DOHH2 (cell line): ENCODE measurements at regions not wholly inside any gene's neighbourhood (a gene's known extent, or its start where the extent isn't known, plus 50 kb on each side); places are given as distances from the start of the nearest gene placed in this dataset.

Experiments
- CTCF ChIP-seq: fragments of 200-600 bp; sonication (generic); IDR thresholded peaks from one replicate; pipeline ENCODE4 v1.5.1; 2014; ENCODE audit warnings: antibody characterized with exemption, mild to moderate bottlenecking, low read depth, low read length; ENCODE audit not compliant: poor library complexity, severe bottlenecking
- EZH2phosphoT487 ChIP-seq: fragments of 200-600 bp; sonication (generic); IDR thresholded peaks from 2 replicates; pipeline ENCODE4 v1.6.1; 2017; ENCODE audit warnings: borderline replicate concordance, mild to moderate bottlenecking, antibody characterized with exemption, low read length, moderate library complexity, mixed read lengths

DNA sequence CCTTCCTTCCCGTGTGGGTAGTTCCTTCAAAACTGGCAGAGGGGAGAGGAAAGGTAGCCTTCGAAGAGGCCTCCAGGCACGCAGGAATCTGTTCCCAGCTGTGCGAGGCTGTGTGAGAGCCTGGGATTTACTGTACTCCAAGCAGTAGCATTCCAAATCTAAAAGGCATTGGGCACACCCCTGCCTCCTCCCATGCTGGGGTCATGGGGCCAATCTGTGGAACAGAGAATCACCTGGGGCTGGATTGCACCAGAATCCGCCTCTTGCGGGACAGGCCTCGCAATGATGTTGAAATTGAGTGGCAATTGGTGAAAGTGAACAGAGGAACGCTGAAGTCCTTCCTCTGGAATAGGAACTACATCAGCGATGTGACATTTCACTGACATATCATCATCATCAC, 72.5 kb upstream of the IRX3 start:
- TF ChIP-seq CTCF (no peak), EZH2phosphoT487 (no peak)
